H1 (cell line): ENCODE measurements at regions not wholly inside any gene's neighbourhood (a gene's known extent, or its start where the extent isn't known, plus 50 kb on each side); places are given as distances from the start of the nearest gene placed in this dataset.

ENCODE experiments used
- ATF2 ChIP-seq: IDR thresholded peaks from 2 replicates; pipeline ENCODE4 v1.6.1; 2012; ENCODE audit warnings: low read length, inconsistent platforms
- EGR1 ChIP-seq: IDR thresholded peaks from 2 replicates; pipeline ENCODE4 v1.6.1; 2011; ENCODE audit warnings: low read depth, low read length, borderline replicate concordance
- EP300 ChIP-seq, 2 experiments: IDR thresholded peaks; 1 replicate in 1 of 2; 2 replicates in 1 of 2; pipeline ENCODE4 v1.6.1; 2011 to 2012; ENCODE audit warnings: low read depth in 2 of 2, low read length in 2 of 2, mild to moderate bottlenecking in 2 of 2, borderline replicate concordance in 1 of 2, inconsistent platforms in 1 of 2, moderate library complexity in 1 of 2
- HDAC2 ChIP-seq, 2 experiments: fragments of 300-600 bp in 1 of 2; sonication (generic) in 1 of 2; IDR thresholded peaks; 2 replicates each; pipeline ENCODE4 v1.6.1; 2011 to 2012; ENCODE audit warnings: low read depth in 2 of 2, low read length in 2 of 2, mild to moderate bottlenecking in 2 of 2, moderate library complexity in 2 of 2, borderline replicate concordance in 1 of 2, inconsistent platforms in 1 of 2
- MAX ChIP-seq: IDR thresholded peaks from 2 replicates; pipeline ENCODE4 v1.6.1; 2012; ENCODE audit warnings: inconsistent platforms
- RFX5 ChIP-seq: IDR thresholded peaks from 2 replicates; pipeline ENCODE4 v1.6.1; 2011; ENCODE audit warnings: low read depth, low read length, improper control_type of control experiment, borderline replicate concordance
- YY1 ChIP-seq: IDR thresholded peaks from 2 replicates; pipeline ENCODE4 v1.6.1; 2011; ENCODE audit warnings: low read depth, mild to moderate bottlenecking, low read length
- TF ChIP-seq, protein P1 (sequence below), 3 experiments: IDR thresholded peaks; 1 replicate in 2 of 3; 2 replicates in 1 of 3; pipeline versions ENCODE4 v1.5.1 to v1.6.1; 2011; ENCODE audit warnings: low read length in 3 of 3, mild to moderate bottlenecking in 3 of 3, inconsistent platforms in 2 of 3, low read depth in 1 of 3, moderate library complexity in 1 of 3; ENCODE audit not compliant: insufficient read depth in 1 of 3; ENCODE audit errors: control extremely low read depth in 1 of 3

- TF ChIP-seq, protein P1, sequence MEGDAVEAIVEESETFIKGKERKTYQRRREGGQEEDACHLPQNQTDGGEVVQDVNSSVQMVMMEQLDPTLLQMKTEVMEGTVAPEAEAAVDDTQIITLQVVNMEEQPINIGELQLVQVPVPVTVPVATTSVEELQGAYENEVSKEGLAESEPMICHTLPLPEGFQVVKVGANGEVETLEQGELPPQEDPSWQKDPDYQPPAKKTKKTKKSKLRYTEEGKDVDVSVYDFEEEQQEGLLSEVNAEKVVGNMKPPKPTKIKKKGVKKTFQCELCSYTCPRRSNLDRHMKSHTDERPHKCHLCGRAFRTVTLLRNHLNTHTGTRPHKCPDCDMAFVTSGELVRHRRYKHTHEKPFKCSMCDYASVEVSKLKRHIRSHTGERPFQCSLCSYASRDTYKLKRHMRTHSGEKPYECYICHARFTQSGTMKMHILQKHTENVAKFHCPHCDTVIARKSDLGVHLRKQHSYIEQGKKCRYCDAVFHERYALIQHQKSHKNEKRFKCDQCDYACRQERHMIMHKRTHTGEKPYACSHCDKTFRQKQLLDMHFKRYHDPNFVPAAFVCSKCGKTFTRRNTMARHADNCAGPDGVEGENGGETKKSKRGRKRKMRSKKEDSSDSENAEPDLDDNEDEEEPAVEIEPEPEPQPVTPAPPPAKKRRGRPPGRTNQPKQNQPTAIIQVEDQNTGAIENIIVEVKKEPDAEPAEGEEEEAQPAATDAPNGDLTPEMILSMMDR (IDR thresholded peaks at IDR 0.05; ENCODE audit: control extremely low read depth in 1 of 3, insufficient read depth in 1 of 3, low read depth in 1 of 3, low read length in 3 of 3): no peak
- TF ChIP-seq ATF2 (no peak), RFX5 (no peak), HDAC2 (IDR thresholded peaks at IDR 0.05; ENCODE audit: borderline replicate concordance in 1 of 2, low read depth in 2 of 2, low read length in 2 of 2) (no peak), EGR1 (no peak), MAX (no peak), EP300 (IDR thresholded peaks at IDR 0.05; ENCODE audit: borderline replicate concordance in 1 of 2, low read depth in 2 of 2, low read length in 2 of 2) (no peak), YY1 (no peak)
Observed at GRCh38 chr2:66789741-66790140, 354.8 kb downstream of the MEIS1 start.
